ENCODE measurements at regions not wholly inside any gene's neighbourhood (a gene's known extent, or its start where the extent isn't known, plus 50 kb on each side); places are given as distances from the start of the nearest gene placed in this dataset.

GRCh38 chr2:210833403-210833802 lies 277.0 kb downstream of the CPS1 start:
- TF ChIP-seq, protein P1, sequence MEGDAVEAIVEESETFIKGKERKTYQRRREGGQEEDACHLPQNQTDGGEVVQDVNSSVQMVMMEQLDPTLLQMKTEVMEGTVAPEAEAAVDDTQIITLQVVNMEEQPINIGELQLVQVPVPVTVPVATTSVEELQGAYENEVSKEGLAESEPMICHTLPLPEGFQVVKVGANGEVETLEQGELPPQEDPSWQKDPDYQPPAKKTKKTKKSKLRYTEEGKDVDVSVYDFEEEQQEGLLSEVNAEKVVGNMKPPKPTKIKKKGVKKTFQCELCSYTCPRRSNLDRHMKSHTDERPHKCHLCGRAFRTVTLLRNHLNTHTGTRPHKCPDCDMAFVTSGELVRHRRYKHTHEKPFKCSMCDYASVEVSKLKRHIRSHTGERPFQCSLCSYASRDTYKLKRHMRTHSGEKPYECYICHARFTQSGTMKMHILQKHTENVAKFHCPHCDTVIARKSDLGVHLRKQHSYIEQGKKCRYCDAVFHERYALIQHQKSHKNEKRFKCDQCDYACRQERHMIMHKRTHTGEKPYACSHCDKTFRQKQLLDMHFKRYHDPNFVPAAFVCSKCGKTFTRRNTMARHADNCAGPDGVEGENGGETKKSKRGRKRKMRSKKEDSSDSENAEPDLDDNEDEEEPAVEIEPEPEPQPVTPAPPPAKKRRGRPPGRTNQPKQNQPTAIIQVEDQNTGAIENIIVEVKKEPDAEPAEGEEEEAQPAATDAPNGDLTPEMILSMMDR (optimal IDR thresholded peaks at IDR 0.05 in 1 of 3, IDR thresholded peaks at IDR 0.05 in 1 of 3, conservative IDR thresholded peaks at IDR 0.05 in 1 of 3; ENCODE audit: extremely low read depth in 1 of 3, insufficient read depth in 2 of 3, low read length in 3 of 3) = no peak
- Histone ChIP-seq H3K4me3 (ENCODE audit: control insufficient read depth in 2 of 3, extremely low read depth in 1 of 3, insufficient read depth in 2 of 3, low read depth in 1 of 3, low read length in 3 of 3) (no peak overlapping the region), H3K9me1 (ENCODE audit: control insufficient read depth, extremely low read depth, insufficient read depth, low read length) (no peaks in the 10 kb centered on the region), H4K20me1 (ENCODE audit: control insufficient read depth, extremely low read depth, insufficient read depth, low read length) (no peaks in the 10 kb centered on the region), H2AFZ (ENCODE audit: control insufficient read depth, low read length) (no peak overlapping the region), H3K79me2 (ENCODE audit: control insufficient read depth, insufficient read depth, low read length) (no peaks in the 10 kb centered on the region), H3K9ac (ENCODE audit: control insufficient read depth, extremely low read depth, insufficient read depth, low read length) (no peak overlapping the region), H3K4me1 (ENCODE audit: control insufficient read depth, extremely low read depth, insufficient read depth, low read length) (no peaks in the 10 kb centered on the region), H3K4me2 (ENCODE audit: control insufficient read depth, extremely low read depth, insufficient read depth, low read depth, low read length) (no peak overlapping the region), H3K9me3 (ENCODE audit: control insufficient read depth, low read depth, low read length) (no peaks in the 10 kb centered on the region), H3K27ac (ENCODE audit: control insufficient read depth, insufficient read depth, low read length) (no peak overlapping the region), H3K36me3 (ENCODE audit: control insufficient read depth in 2 of 2, extremely low read depth in 1 of 2, insufficient read depth in 2 of 2, low read length in 2 of 2) (no peaks in the 10 kb centered on the region), H3K27me3 (ENCODE audit: control insufficient read depth, extremely low read depth, insufficient read depth, low read length) (no peaks in the 10 kb centered on the region)
- FAIRE-seq (no peak), DNase-seq (ENCODE audit: low read depth, low spot score) (no peak)
- dilution Hi-C loops (cut with MboI; ENCODE audit: extremely low pct_ligation_motif_present, low sequenced_read_pairs) = no loop called here

GRCh38 chr2:210839034-210839433 lies 282.6 kb downstream of the CPS1 start:
- FAIRE-seq = no peak
- H3K4me2 ChIP-seq (ENCODE audit: control insufficient read depth, extremely low read depth, insufficient read depth, low read depth, low read length) = no peak overlapping the region
- H2AFZ ChIP-seq (ENCODE audit: control insufficient read depth, low read length) = no peak overlapping the region
- no peaks in the 10 kb centered on the region for H3K79me2 ChIP-seq (ENCODE audit: control insufficient read depth, insufficient read depth, low read length)
- H4K20me1 ChIP-seq (ENCODE audit: control insufficient read depth, extremely low read depth, insufficient read depth, low read length) = no peaks in the 10 kb centered on the region
- dilution Hi-C loops (cut with MboI; ENCODE audit: extremely low pct_ligation_motif_present, low sequenced_read_pairs) = no loop called here
- no peaks in the 10 kb centered on the region for H3K27me3 ChIP-seq (ENCODE audit: control insufficient read depth, extremely low read depth, insufficient read depth, low read length)
- H3K9me3 ChIP-seq (ENCODE audit: control insufficient read depth, low read depth, low read length) = no peaks in the 10 kb centered on the region
- H3K27ac ChIP-seq (ENCODE audit: control insufficient read depth, insufficient read depth, low read length) = no peak overlapping the region
- no peak for TF ChIP-seq EZH2 (IDR thresholded peaks at IDR 0.05; ENCODE audit: low read length)
- TF ChIP-seq, protein P1 (optimal IDR thresholded peaks at IDR 0.05 in 1 of 3, IDR thresholded peaks at IDR 0.05 in 1 of 3, conservative IDR thresholded peaks at IDR 0.05 in 1 of 3; ENCODE audit: extremely low read depth in 1 of 3, insufficient read depth in 2 of 3, low read length in 3 of 3) = no peak
- H3K4me1 ChIP-seq (ENCODE audit: control insufficient read depth, extremely low read depth, insufficient read depth, low read length) = no peaks in the 10 kb centered on the region
- no peak for DNase-seq (ENCODE audit: low read depth, low spot score)
- no peak overlapping the region for H3K9ac ChIP-seq (ENCODE audit: control insufficient read depth, extremely low read depth, insufficient read depth, low read length)
- H3K9me1 ChIP-seq (ENCODE audit: control insufficient read depth, extremely low read depth, insufficient read depth, low read length) = no peaks in the 10 kb centered on the region
- H3K4me3 ChIP-seq (ENCODE audit: control insufficient read depth in 2 of 3, extremely low read depth in 1 of 3, insufficient read depth in 2 of 3, low read depth in 1 of 3, low read length in 3 of 3) = no peak overlapping the region
- H3K36me3 ChIP-seq (ENCODE audit: control insufficient read depth in 2 of 2, extremely low read depth in 1 of 2, insufficient read depth in 2 of 2, low read length in 2 of 2) = no peaks in the 10 kb centered on the region

Data from keratinocyte (primary cell).